ENCODE measurements at regions not wholly inside any gene's neighbourhood (a gene's known extent, or its start where the extent isn't known, plus 50 kb on each side); places are given as distances from the start of the nearest gene placed in this dataset.

DNA sequence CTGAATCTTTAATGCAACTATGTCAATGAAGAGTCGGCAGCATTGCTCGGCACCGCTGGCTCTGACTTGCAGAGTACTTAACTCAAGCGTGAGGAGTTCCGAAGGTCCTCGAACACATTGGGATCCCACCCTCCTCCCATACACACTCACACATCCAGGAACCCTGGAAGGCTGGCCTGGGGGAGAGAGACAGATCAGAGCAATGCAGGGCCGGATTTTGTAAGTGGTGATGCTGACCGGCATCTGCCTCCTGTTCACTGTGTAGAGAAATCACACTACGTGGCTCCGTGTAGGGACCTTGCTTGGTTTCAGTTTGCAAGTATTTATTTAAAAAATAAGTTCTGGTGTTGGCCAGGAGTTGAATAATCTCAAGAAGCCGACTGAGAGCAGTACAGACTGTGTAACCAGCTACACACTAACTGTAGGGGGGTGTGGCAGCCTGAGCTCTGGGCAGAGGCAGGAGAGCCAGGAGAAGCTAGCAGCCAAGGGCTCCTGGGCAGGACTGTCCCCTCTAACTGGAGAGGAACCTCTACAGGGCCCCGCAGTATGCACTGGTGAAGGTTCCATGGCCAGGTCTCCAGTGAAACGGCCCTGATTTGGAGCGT is 190.2 kb upstream of the TNRC6C start:
- TF ChIP-seq, protein P1, sequence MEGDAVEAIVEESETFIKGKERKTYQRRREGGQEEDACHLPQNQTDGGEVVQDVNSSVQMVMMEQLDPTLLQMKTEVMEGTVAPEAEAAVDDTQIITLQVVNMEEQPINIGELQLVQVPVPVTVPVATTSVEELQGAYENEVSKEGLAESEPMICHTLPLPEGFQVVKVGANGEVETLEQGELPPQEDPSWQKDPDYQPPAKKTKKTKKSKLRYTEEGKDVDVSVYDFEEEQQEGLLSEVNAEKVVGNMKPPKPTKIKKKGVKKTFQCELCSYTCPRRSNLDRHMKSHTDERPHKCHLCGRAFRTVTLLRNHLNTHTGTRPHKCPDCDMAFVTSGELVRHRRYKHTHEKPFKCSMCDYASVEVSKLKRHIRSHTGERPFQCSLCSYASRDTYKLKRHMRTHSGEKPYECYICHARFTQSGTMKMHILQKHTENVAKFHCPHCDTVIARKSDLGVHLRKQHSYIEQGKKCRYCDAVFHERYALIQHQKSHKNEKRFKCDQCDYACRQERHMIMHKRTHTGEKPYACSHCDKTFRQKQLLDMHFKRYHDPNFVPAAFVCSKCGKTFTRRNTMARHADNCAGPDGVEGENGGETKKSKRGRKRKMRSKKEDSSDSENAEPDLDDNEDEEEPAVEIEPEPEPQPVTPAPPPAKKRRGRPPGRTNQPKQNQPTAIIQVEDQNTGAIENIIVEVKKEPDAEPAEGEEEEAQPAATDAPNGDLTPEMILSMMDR (IDR thresholded peaks at IDR 0.05), result no peak
- TF ChIP-seq EP300 (IDR thresholded peaks at IDR 0.05; ENCODE audit: low read depth), result no peak
- TF ChIP-seq POLR2A (IDR thresholded peaks at IDR 0.05), result no peak

Data from transverse colon (tissue), 3 donors.